GM20000 (cell line): ENCODE measurements at regions not wholly inside any gene's neighbourhood (a gene's known extent, or its start where the extent isn't known, plus 50 kb on each side); places are given as distances from the start of the nearest gene placed in this dataset.

ENCODE experiments used
- DNase-seq: peaks from one replicate; pipeline ENCODE4 v3.0.0; 2012; ENCODE audit warnings: low spot score
- TF ChIP-seq, protein P1 (sequence below): IDR thresholded peaks from 2 replicates; pipeline ENCODE4 v1.5.1; 2012; ENCODE audit warnings: mild to moderate bottlenecking, control low read depth; ENCODE audit errors: extremely low read depth, missing control alignments

DNA sequence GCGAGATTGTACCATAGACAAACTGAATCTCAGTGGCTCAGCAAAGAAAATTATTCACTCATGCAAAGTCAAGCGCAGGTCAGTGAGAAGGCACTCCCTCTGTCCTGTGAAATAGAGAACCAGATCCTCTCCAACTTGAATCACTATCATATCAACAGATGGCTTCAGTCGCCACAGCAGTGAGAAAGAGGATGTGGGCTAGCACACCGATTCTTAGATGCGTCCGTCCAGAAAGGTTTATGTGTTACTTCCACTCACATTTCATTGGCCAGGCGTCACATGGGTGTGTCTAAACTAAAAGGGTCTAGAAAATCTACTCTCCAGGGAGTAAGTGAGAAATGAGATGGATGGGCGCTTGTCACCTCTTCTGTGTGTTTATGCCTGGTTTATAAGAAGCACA is 141.6 kb upstream of the KBTBD8 start:
- TF ChIP-seq, protein P1, sequence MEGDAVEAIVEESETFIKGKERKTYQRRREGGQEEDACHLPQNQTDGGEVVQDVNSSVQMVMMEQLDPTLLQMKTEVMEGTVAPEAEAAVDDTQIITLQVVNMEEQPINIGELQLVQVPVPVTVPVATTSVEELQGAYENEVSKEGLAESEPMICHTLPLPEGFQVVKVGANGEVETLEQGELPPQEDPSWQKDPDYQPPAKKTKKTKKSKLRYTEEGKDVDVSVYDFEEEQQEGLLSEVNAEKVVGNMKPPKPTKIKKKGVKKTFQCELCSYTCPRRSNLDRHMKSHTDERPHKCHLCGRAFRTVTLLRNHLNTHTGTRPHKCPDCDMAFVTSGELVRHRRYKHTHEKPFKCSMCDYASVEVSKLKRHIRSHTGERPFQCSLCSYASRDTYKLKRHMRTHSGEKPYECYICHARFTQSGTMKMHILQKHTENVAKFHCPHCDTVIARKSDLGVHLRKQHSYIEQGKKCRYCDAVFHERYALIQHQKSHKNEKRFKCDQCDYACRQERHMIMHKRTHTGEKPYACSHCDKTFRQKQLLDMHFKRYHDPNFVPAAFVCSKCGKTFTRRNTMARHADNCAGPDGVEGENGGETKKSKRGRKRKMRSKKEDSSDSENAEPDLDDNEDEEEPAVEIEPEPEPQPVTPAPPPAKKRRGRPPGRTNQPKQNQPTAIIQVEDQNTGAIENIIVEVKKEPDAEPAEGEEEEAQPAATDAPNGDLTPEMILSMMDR: no peak
- DNase-seq: peak; percentile 15

DNA sequence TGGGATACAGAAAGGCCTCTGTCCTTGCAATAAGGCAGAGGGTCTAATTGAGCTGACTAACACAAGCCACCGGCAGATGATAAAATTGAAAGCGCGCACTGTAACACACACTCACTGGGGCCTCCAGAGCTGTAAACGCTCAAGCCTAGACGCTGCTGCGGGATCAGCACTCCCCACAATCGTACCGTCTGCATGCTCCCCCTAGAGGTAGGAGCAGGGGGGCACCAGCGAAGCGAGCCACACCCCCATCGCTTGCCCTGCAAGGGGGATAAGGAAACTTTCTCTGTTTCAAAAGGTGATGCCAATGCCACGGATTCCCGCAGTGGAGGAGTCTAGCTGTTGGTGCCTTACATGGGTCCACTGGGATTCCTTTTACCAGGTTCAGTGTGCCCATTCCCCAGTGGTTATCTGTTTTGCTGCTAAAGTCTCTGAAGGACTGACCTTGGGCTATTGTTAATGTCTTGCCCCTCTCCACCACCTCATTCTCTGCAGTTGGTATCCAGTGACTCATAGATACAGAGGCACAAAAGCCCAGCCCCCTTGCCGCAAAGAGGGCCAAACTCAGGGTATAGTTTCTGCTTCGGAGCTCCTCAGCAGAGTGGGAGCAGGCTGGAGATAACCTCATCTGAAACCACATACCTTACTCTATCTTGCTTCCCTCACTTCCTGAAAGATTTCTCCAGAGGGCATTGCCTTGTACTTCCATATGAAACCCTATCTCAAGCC is 139.3 kb upstream of the KBTBD8 start:
- DNase-seq: no peak

DNA sequence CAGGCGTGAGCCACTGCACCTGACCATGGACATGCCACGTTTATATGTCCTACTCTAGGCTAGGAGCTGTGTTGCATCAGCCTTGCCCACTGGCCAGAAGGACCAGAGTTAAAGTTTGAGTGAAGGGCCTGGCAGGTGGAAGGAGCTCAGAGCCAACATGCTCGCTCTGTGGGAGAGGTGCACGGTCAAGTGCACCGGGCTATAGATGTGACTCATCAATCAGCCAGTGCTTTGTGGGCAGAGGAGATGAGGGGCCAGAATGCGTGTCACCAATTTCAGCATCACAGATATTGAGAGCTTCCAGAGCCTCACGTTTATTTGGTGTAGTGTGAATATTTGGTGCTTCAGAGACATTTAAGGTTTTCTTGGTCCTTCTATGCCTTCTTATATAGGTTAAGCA is 137.3 kb upstream of the KBTBD8 start:
- no peak for DNase-seq
- TF ChIP-seq, protein P1: no peak

More for the DNA sequence above, 139.3 kb upstream of the KBTBD8 start:
- TF ChIP-seq, protein P1: no peak

DNA sequence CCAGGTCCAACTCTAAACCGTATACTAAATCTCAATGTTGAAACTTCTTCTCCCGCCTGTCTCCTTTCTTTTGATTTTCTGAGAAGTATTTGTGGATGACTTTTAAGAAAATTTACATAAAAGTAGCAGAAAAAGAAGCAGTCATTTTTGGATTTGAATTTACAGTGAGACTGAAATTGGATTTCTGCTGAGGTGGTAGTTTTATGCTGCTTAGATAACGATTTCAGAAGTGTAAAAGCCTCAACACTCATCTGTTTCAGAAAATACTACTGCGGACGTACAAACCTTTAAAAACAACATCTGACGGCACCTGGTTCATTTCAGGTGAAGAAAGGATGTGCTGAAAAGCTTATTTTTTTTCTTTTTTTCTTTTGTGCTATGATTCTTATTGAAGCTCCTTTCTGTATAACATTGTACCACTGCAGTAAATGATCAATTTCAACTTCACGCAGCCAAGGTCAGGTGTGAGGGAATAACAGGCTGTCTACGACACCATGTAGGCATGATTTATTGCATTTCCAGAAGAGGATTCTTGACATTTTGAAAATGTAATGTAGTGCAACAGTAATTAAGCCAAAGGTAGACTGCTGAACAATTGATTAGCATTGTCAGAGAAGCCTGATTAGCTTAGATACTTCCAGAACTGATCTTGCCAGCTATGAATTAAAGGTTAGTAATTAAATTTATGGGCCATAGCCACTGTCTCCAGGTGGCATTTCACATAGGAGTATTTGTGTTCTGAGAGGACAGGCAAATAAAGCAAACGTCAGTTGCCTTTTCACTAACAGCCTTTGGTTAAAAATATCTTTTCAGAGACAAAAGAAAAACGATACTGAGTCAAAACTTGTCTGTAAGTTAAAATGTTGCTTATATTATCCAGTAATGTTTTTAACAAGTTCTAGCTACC is 134.6 kb upstream of the KBTBD8 start:
- TF ChIP-seq, protein P1: no peak
- no peak for DNase-seq

DNA sequence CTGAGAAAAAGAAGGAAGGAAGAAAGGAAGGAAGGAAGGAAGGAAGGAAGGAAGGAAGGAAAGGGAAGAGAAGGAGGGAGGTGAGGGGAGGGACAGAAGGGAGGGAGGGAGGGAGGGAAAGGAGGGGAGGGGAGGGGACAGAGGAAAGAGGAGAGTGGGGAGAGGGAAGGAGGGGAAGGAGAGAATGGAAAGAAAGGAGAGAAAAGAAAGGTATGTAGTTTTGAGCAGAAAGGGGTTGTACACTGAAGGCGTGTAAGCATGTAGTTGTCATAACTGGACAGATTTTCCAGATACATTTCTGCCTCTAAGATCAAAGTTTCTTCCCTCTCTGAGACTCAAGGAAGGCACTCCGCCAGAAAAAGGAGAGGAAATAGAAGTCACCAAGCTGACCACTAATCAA is 113.4 kb upstream of the KBTBD8 start:
- TF ChIP-seq, protein P1: no peak

DNA sequence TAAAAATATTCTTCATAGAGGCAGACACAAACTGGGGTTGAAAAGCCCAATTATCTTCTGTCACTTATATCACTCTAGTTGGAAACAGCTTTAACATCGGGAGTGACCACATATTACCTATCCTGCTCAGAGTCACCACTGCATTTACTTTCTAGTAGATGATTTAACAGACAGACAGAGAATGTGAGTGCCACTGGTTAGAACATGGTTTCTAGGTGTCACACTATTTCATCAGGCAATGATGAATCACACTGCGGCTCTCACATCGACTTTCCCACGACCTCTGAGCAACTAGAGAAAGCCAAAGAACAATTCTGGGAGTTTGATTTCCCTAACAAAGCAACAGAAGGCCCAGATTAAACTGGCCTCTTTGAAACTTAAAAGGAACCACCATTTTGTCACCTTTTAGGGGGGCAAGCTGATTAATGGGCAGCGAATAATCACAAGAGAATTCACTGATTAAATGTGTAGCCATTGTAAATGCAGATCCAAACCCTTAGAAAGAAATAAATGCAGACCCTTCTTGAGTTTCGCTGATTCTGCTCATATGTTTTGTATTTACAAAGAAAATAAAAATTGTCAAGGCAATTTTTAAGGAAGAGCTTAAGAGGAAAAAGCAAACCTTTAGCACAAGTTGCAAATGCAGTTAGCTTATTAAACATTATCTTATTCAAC is 112.6 kb upstream of the KBTBD8 start:
- TF ChIP-seq, protein P1: no peak
- no peak for DNase-seq

More for the DNA sequence above, 113.4 kb upstream of the KBTBD8 start:
- no peak for DNase-seq
